ENCODE measurements at regions not wholly inside any gene's neighbourhood (a gene's known extent, or its start where the extent isn't known, plus 50 kb on each side); places are given as distances from the start of the nearest gene placed in this dataset.

DNA sequence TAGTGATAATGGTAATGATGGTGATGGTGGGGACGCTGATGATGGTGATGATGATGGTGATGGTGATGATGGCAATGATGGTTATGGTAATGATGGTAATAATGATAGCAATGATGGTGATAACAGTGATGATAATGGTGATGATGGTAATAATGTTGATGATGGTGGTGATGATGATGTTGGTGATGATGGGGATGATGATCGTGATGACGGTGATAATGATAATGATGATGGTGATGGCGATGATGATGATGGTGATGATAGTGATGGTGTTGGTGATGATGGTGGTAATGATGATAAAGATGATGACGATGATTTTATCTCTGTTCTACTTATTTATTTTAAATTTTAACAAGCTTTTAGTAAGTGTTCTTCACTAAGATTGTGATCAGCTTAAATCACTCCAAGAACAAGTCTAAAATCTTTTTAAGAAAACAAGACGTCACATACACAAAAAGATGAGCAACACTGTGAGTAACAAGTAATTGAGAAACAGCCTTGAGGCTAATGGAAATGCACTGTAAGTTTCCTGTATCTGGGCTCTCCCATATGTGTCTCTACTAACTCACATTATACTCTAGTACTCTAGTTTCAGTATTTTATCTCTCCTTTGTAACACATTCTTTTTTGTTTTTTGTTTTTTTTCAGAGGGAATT is 480.2 kb upstream of the PRKX start:
- Histone ChIP-seq H3K9me3 (ENCODE audit: control insufficient read depth in 4 of 4, insufficient read depth in 3 of 4, low read length in 3 of 4) (no peaks in the 10 kb centered on the region), H3K36me3 (ENCODE audit: control insufficient read depth in 4 of 4, insufficient read depth in 4 of 4, low read length in 4 of 4) (no peaks in the 10 kb centered on the region), H3K27ac (ENCODE audit: low read depth in 1 of 2, low read length in 1 of 2) (no peak overlapping the region), H3K4me1 (ENCODE audit: control insufficient read depth in 5 of 5, insufficient read depth in 5 of 5, low read length in 5 of 5) (no peaks in the 10 kb centered on the region), H3K9ac (ENCODE audit: insufficient read depth in 1 of 2, low read length in 2 of 2) (no peak overlapping the region), H3K27me3 (ENCODE audit: control insufficient read depth in 3 of 3, insufficient read depth in 3 of 3, low read length in 2 of 3) (peaks cover 0 to 23% (median 4%) of the 10 kb centered on the region in 3 donors), H3K4me3 (no peak overlapping the region)
- ATAC-seq (ENCODE audit: insufficient read depth, low FRiP score) (no peak), DNase-seq (no peak)
- TF ChIP-seq CTCF (IDR thresholded peaks at IDR 0.05; ENCODE audit: control extremely low read depth, extremely low read depth), result no peak
- 87 to 90% methylated on average over 6 of the region's 6 CpGs for WGBS, 2 donors

DNA sequence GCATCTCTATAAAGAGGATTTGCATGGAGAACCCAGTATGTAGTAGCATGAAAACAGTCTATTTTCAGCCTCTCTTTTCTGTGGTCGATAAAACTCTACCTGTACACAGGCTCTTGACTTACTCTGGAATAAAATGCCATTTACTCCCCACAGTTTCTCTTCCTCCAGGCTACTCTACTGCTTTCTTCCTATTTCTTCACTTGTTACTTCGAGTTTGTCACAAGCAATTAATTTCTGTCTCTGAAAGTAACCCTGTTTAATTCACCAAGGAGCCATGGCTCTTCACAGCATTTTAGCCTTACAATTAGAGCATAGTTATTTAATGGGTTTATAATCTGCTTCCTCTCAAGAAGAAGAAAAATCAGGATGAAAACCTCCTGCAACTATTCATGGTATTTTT is 472.9 kb upstream of the PRKX start:
- ATAC-seq (ENCODE audit: insufficient read depth, low FRiP score) (no peak), DNase-seq (no peak)
- Histone ChIP-seq H3K27ac (ENCODE audit: low read depth in 1 of 2, low read length in 1 of 2) (no peak overlapping the region), H3K9ac (ENCODE audit: insufficient read depth in 1 of 2, low read length in 2 of 2) (no peak overlapping the region), H3K4me1 (ENCODE audit: control insufficient read depth in 5 of 5, insufficient read depth in 5 of 5, low read length in 5 of 5) (no peaks in the 10 kb centered on the region), H3K4me3 (no peak overlapping the region), H3K36me3 (ENCODE audit: control insufficient read depth in 4 of 4, insufficient read depth in 4 of 4, low read length in 4 of 4) (no peaks in the 10 kb centered on the region), H3K9me3 (ENCODE audit: control insufficient read depth in 4 of 4, insufficient read depth in 3 of 4, low read length in 3 of 4) (no peaks in the 10 kb centered on the region), H3K27me3 (ENCODE audit: control insufficient read depth in 3 of 3, insufficient read depth in 3 of 3, low read length in 2 of 3) (peaks cover 0 to 6% (median 3%) of the 10 kb centered on the region in 3 donors)
- 52 to 56% methylated on average over 2 of the region's 2 CpGs for WGBS, 2 donors
- no peak for TF ChIP-seq CTCF (IDR thresholded peaks at IDR 0.05; ENCODE audit: control extremely low read depth, extremely low read depth)

DNA sequence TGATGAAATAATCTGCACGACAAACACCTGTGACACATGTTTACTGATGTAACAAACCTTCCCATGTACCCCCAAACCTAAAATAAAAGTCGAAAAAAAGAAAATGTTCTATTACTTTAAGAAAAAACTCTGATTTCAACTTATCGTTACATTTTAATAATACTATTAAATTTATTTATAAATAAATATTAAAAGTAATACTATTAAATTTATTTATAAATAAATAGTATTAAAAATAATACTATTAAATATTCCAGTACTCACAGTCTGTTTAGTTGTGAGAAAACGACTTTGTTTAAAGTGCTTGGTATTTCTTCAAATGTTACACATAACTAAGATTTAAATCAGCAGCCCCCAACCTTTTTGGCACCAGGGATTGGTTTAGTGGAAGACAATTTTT is 471.6 kb upstream of the PRKX start:
- H3K27me3 ChIP-seq (ENCODE audit: control insufficient read depth in 3 of 3, insufficient read depth in 3 of 3, low read length in 2 of 3), result peaks cover 0 to 6% (median 3%) of the 10 kb centered on the region in 3 donors
- H3K27ac ChIP-seq (ENCODE audit: low read depth in 1 of 2, low read length in 1 of 2), result no peak overlapping the region
- no peak for TF ChIP-seq CTCF (IDR thresholded peaks at IDR 0.05; ENCODE audit: control extremely low read depth, extremely low read depth)
- H3K4me3 ChIP-seq, result no peak overlapping the region
- DNase-seq (no peak), ATAC-seq (ENCODE audit: insufficient read depth, low FRiP score) (no peak)
- no peaks in the 10 kb centered on the region for H3K9me3 ChIP-seq (ENCODE audit: control insufficient read depth in 4 of 4, insufficient read depth in 3 of 4, low read length in 3 of 4)
- H3K36me3 ChIP-seq (ENCODE audit: control insufficient read depth in 4 of 4, insufficient read depth in 4 of 4, low read length in 4 of 4), result no peaks in the 10 kb centered on the region
- WGBS, 2 donors, result 84 to 85% methylated on average over 4 of the region's 4 CpGs
- H3K9ac ChIP-seq (ENCODE audit: insufficient read depth in 1 of 2, low read length in 2 of 2), result no peak overlapping the region
- H3K4me1 ChIP-seq (ENCODE audit: control insufficient read depth in 5 of 5, insufficient read depth in 5 of 5, low read length in 5 of 5), result no peaks in the 10 kb centered on the region

DNA sequence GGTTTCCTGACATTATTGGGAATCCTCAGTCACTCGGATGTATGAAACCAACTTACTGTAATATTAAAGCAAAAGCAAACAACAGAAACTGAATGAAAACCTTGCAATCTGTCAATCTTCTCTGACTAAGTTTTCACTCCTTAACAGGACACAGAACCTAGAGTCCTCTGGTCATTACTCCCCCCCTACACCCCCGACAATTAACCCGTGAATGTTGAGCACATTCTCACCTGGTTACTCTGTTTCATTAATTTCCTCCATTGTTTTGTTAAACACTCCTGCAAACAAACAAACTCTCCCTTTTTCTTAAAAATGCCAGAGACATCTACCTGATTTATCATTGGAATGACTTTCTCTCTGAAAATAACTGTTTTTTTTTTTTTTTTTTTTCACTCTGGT is 469.0 kb upstream of the PRKX start:
- Histone ChIP-seq H3K4me3 (no peak overlapping the region), H3K36me3 (ENCODE audit: control insufficient read depth in 4 of 4, insufficient read depth in 4 of 4, low read length in 4 of 4) (no peaks in the 10 kb centered on the region), H3K9ac (ENCODE audit: insufficient read depth in 1 of 2, low read length in 2 of 2) (no peak overlapping the region), H3K27me3 (ENCODE audit: control insufficient read depth in 3 of 3, insufficient read depth in 3 of 3, low read length in 2 of 3) (peaks cover 0 to 16% (median 3%) of the 10 kb centered on the region in 3 donors), H3K4me1 (ENCODE audit: control insufficient read depth in 5 of 5, insufficient read depth in 5 of 5, low read length in 5 of 5) (no peaks in the 10 kb centered on the region), H3K27ac (ENCODE audit: low read depth in 1 of 2, low read length in 1 of 2) (no peak overlapping the region), H3K9me3 (ENCODE audit: control insufficient read depth in 4 of 4, insufficient read depth in 3 of 4, low read length in 3 of 4) (no peaks in the 10 kb centered on the region)
- 65 to 75% methylated on average over 3 of the region's 3 CpGs for WGBS, 2 donors
- TF ChIP-seq CTCF (IDR thresholded peaks at IDR 0.05; ENCODE audit: control extremely low read depth, extremely low read depth), result no peak
- DNase-seq, result no peak
- ATAC-seq (ENCODE audit: insufficient read depth, low FRiP score), result no peak

Data from lung (tissue), 11 donors.